Left lung (tissue), 4 donors: ENCODE measurements at regions not wholly inside any gene's neighbourhood (a gene's known extent, or its start where the extent isn't known, plus 50 kb on each side); places are given as distances from the start of the nearest gene placed in this dataset.

ENCODE experiments used
- ATAC-seq: fragments of 200-7000 bp; cut with Tn5 transposase; one replicate; pipeline ENCODE4 v1.9.1; 2020; ENCODE audit warnings: moderate library complexity
- DNase-seq, 4 donors: peaks; one replicate each; pipeline ENCODE4 v3.0.0-alpha.2; 2013 to 2020
- H3K27ac ChIP-seq, 2 donors: fragments of 200-600 bp; sonication (generic) in 1 of 2; one replicate each; pipeline versions ENCODE4 v1.5.0 to v1.8.0; 2020 to 2021
- H3K27me3 ChIP-seq, 2 donors: fragments of 200-600 bp; sonication (generic) in 1 of 2; one replicate each; pipeline versions ENCODE4 v1.5.0 to v1.8.0; 2020 to 2021
- H3K36me3 ChIP-seq, 2 donors: fragments of 200-600 bp; sonication (generic) in 1 of 2; one replicate each; pipeline versions ENCODE4 v1.5.0 to v1.8.0; 2020 to 2021
- H3K4me1 ChIP-seq, 2 donors: fragments of 200-600 bp; one replicate each; pipeline ENCODE4 v1.8.0; 2021
- H3K4me3 ChIP-seq, 2 donors: fragments of 200-600 bp; sonication (generic) in 1 of 2; one replicate each; pipeline versions ENCODE4 v1.5.0 to v1.8.0; 2020 to 2021; ENCODE audit warnings: mild to moderate bottlenecking in 1 of 2
- H3K9me3 ChIP-seq, 2 donors: fragments of 200-600 bp; sonication (generic) in 1 of 2; one replicate each; pipeline versions ENCODE4 v1.5.0 to v1.8.0; 2020 to 2021
- CTCF ChIP-seq, 2 donors: fragments of 200-600 bp; sonication (generic) in 1 of 2; IDR thresholded peaks; one replicate each; pipeline versions ENCODE4 v1.5.0 to v1.8.0; 2021; ENCODE audit warnings: antibody characterized with exemption in 2 of 2
- intact Hi-C, 2 donors: fragments of 100-400 bp; cut with DNase I; formaldehyde crosslinking; loops; one replicate each; pipeline versions ENCODE4 v1.11.2 to v1.14.2; 2022
- donor health status: DM: no; HTN: yes; CAD: no.
- donor health status: DM: no; HTN: no; CAD: no.

DNA sequence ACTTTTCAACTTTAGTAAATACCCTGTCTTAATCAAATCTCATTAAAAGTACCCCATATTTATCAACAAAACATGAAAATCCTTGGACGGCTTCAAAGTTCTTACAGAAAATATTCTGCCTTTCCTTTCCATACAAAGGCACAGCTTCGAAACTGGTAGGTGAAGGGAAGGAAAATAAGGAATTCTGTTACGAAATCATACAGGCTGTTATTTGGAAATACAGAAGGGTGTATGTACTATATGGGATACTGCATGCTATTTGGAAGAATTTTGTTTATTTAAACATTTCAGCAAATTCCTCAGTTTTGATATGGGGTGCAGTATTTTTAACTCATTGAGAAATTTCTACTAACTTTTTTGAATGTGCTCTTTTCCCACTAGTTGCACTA is 138.4 kb upstream of the BTN3A2 start:
- Histone ChIP-seq H3K4me3 (no peak overlapping the region), H3K9me3 (peaks cover 0 to 11% of the 10 kb centered on the region in 2 donors), H3K27me3 (peaks cover 0 to 96% of the 10 kb centered on the region in 2 donors), H3K4me1 (peaks cover 0 to 9% of the 10 kb centered on the region in 2 donors), H3K36me3 (no peaks in the 10 kb centered on the region), H3K27ac (no peak overlapping the region)
- no peak for ATAC-seq
- no peak for DNase-seq
- TF ChIP-seq CTCF (IDR thresholded peaks at IDR 0.05): no peak
- intact Hi-C loops: no loop called here

DNA sequence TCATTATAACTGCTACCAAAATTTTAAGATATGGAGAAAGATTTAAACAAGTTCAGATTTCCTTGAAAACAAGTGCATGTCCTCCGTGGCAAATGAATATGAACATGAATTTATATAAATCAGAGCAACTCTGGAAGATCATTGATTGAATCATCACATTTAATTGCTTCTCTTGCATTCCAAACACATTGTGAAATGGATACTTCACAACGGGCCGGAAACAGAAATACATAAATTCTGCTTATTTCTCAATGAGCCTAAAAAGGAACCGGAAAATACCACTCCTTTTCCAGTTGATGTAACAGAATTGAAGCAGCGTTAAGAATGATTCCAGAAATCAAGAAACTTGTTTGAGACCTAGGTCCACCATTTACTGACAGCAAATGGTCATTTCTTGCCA is 134.6 kb upstream of the BTN3A2 start:
- Histone ChIP-seq H3K9me3 (peaks cover 0 to 2% of the 10 kb centered on the region in 2 donors), H3K4me1 (peaks cover 5 to 17% of the 10 kb centered on the region in 2 donors), H3K27me3 (peaks cover 12 to 96% of the 10 kb centered on the region in 2 donors), H3K36me3 (no peaks in the 10 kb centered on the region), H3K27ac (peak overlapping the region in 1 of 2 donors; percentile 47), H3K4me3 (no peak overlapping the region)
- TF ChIP-seq CTCF (IDR thresholded peaks at IDR 0.05): no peak
- intact Hi-C loops: no loop called here
- DNase-seq (no peak), ATAC-seq (no peak)

DNA sequence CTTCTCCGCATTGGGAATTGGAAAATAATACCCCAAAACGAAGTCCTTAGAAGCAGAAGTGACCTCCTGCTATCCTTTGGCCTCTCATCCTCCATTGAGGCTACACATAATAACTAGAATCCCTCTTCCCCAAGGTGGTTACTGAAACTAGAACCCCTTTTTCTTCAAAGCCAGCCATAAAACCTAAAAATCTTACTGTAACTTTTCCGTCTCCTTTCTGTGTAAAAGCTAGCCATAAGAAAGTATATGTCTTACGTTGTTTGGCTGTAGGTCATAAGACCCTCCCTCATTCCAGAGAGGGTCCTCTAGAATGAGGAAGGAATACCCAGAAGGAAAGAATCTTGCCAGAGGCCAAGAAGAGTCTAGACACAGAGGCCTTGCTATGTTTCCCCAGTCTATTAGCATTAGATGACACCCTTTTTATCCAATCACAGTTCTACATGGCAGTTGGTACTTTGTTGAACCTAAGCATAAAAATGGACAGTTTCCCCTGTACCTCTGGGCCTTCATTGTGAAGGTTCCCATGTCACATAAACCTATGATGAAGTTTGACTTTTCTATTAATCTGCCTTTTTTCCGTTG is 133.9 kb upstream of the BTN3A2 start:
- no peaks in the 10 kb centered on the region for H3K36me3 ChIP-seq
- H3K27me3 ChIP-seq: peaks cover 15 to 96% of the 10 kb centered on the region in 2 donors
- no peak for DNase-seq
- H3K9me3 ChIP-seq: no peaks in the 10 kb centered on the region
- no peak for TF ChIP-seq CTCF (IDR thresholded peaks at IDR 0.05)
- intact Hi-C loops: no loop called here
- H3K4me1 ChIP-seq: peaks cover 5 to 17% of the 10 kb centered on the region in 2 donors
- peak overlapping the region in 1 of 2 donors; percentile 47 for H3K27ac ChIP-seq
- no peak overlapping the region for H3K4me3 ChIP-seq
- ATAC-seq: no peak

- no peak for ATAC-seq
- Histone ChIP-seq H3K4me3 (peak overlapping the region in 1 of 2 donors; percentile 49), H3K27ac (no peak overlapping the region), H3K4me1 (peaks cover 5 to 17% of the 10 kb centered on the region in 2 donors), H3K36me3 (no peaks in the 10 kb centered on the region), H3K27me3 (peaks cover 15 to 95% of the 10 kb centered on the region in 2 donors), H3K9me3 (no peaks in the 10 kb centered on the region)
- no peak for DNase-seq
- intact Hi-C loops: no loop called here
- no peak for TF ChIP-seq CTCF (IDR thresholded peaks at IDR 0.05)
Measured at GRCh38 chr6:26232306-26232939, 132.6 kb upstream of the BTN3A2 start.

- H3K27me3 ChIP-seq: peaks cover 15 to 93% of the 10 kb centered on the region in 2 donors
- DNase-seq (peak; percentile 54 to 77 (median 64)), ATAC-seq (peak; percentile 39)
- no peak for TF ChIP-seq CTCF (IDR thresholded peaks at IDR 0.05)
- H3K36me3 ChIP-seq: no peaks in the 10 kb centered on the region
- H3K27ac ChIP-seq: peak overlapping the region; percentile 84 to 86
- peaks cover 5 to 17% of the 10 kb centered on the region in 2 donors for H3K4me1 ChIP-seq
- H3K4me3 ChIP-seq: peak overlapping the region; percentile 42 to 49
- intact Hi-C loops: no loop called here
- no peaks in the 10 kb centered on the region for H3K9me3 ChIP-seq
Measured at GRCh38 chr6:26232940-26233648, 131.9 kb upstream of the BTN3A2 start.
